Subcutaneous abdominal adipose tissue (tissue), 5 donors: ENCODE measurements at regions not wholly inside any gene's neighbourhood (a gene's known extent, or its start where the extent isn't known, plus 50 kb on each side); places are given as distances from the start of the nearest gene placed in this dataset.
"Not testable (repeated sequence)": the region's sequence is repeated elsewhere in the genome, so short reads cannot be mapped to it uniquely, and the experiment has no call there.

Experiments used
- H3K27ac ChIP-seq: one replicate; pipeline ENCODE4 v1.7.0; 2013; ENCODE audit warnings: low read depth, mild to moderate bottlenecking, inconsistent platforms, low read length, moderate library complexity
- H3K27me3 ChIP-seq, 5 donors: one replicate each; pipeline ENCODE4 v1.7.0; 2013; ENCODE audit warnings: low read length in 5 of 5, inconsistent platforms in 1 of 5; ENCODE audit not compliant: control insufficient read depth in 5 of 5, insufficient read depth in 4 of 5
- H3K36me3 ChIP-seq, 5 donors: one replicate each; pipeline ENCODE4 v1.7.0; 2013; ENCODE audit warnings: low read length in 5 of 5; ENCODE audit not compliant: control insufficient read depth in 5 of 5, insufficient read depth in 5 of 5
- H3K4me1 ChIP-seq, 5 donors: one replicate each; pipeline ENCODE4 v1.7.0; 2013; ENCODE audit warnings: low read length in 5 of 5, mild to moderate bottlenecking in 3 of 5, moderate library complexity in 1 of 5; ENCODE audit not compliant: control insufficient read depth in 5 of 5, insufficient read depth in 5 of 5
- H3K4me3 ChIP-seq, 5 donors: one replicate each; pipeline ENCODE4 v1.7.0; 2013; ENCODE audit warnings: low read length in 5 of 5, low read depth in 1 of 5
- H3K9ac ChIP-seq, 5 donors: one replicate each; pipeline ENCODE4 v1.7.0; 2013; ENCODE audit warnings: low read length in 5 of 5, mild to moderate bottlenecking in 4 of 5, moderate library complexity in 3 of 5
- H3K9me3 ChIP-seq, 5 donors: one replicate each; pipeline ENCODE4 v1.7.0; 2013; ENCODE audit warnings: low read length in 5 of 5; ENCODE audit not compliant: control insufficient read depth in 5 of 5
- donor health status: healthy.
- donor health status: healthy.
- donor health status: healthy.
- donor health status: healthy.
- donor health status: healthy.

DNA sequence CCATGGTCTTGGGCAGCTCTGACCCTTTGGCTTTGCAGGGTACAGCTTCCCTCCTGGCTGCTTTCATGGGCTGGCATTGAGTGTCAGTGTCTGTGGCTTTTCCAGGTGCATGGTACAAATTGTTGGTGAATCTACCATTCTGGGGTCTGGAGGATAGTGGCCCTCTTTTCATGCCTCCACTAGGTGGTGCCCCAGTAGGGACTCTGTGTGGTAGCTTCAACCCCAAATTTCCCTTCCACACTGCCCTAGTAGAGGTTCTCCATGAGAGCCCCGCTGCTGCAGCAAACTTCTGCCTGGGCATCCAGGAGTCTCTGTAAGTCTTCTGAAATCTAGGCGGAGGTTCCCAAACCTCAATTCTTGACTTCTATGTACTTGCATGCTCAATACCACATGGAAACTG, 494.5 kb upstream of the LRRC7 start:
- Histone ChIP-seq H3K36me3 (no peaks in the 10 kb centered on the region), H3K4me1 (no peaks in the 10 kb centered on the region), H3K27me3 (no peaks in the 10 kb centered on the region), H3K27ac (no peak overlapping the region), H3K4me3 (no peak overlapping the region), H3K9ac (no peak overlapping the region), H3K9me3 (peaks cover 0 to 7% (median 0%) of the 10 kb centered on the region in 5 donors)

DNA sequence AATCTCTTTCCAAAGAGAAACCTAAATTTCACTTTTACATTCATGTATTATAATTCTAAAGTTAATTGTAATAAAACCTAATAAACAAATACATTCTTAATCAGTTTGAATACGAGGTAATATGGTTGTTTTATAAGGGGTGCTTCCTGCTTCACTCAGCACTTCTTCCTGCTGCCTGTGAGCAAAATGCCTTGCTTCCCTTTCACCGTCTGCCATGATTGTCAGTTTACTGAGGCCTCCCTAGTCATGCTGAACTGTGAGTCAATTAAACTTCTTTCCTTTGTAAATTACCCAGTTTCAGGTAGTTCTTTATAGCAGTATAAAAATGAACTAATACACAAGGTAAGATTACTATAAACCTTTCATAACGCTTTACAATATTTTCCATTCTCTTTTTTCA, 491.1 kb upstream of the LRRC7 start:
- Histone ChIP-seq H3K36me3 (no peaks in the 10 kb centered on the region), H3K4me3 (no peak overlapping the region), H3K9ac (no peak overlapping the region), H3K4me1 (peaks cover 0 to 6% (median 2%) of the 10 kb centered on the region in 5 donors), H3K9me3 (peaks cover 0 to 2% (median 0%) of the 10 kb centered on the region in 5 donors), H3K27me3 (no peaks in the 10 kb centered on the region), H3K27ac (no peak overlapping the region)

DNA sequence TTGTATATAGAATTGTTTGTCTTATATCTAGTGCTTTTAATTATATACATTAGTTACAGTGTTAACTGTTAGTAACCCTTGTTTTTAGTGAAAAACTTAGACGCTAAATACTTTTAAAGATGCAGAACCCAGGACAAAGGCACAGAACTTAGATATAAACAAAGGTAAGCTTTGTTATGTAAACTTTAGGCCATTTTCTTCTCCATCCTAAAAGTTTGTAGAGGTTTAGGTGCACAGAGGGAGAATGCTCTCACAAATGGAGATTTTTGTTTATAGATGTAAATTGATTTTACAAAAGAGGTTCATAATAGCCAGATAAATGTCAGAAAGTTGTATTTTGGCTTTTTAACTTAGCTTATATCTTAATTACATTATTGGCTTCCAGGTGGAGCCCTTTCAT, 490.5 kb upstream of the LRRC7 start:
- no peak overlapping the region for H3K27ac ChIP-seq
- no peak overlapping the region for H3K4me3 ChIP-seq
- H3K9me3 ChIP-seq: no peaks in the 10 kb centered on the region
- no peaks in the 10 kb centered on the region for H3K36me3 ChIP-seq
- no peak overlapping the region for H3K9ac ChIP-seq
- H3K4me1 ChIP-seq: peaks cover 0 to 12% (median 4%) of the 10 kb centered on the region in 5 donors
- H3K27me3 ChIP-seq: no peaks in the 10 kb centered on the region

DNA sequence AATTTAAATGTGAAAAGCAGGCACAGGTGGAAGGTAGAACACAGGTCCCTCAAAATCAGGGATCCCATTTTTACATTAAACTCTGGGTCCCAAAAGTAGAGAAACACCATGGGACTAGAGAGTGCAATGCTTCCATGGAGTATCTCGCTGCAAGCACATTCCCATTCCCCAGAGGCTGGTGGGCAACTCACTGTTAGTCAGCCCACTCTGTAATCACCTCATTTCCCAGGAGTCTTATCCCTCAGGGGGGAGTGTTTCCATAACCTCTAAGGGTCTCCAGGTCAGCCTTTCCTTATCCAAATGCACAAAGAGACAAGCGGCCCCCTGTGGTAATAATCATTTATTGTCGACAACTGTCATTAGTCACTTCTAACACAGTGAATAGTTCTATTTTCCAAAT, 490.1 kb upstream of the LRRC7 start:
- H3K27me3 ChIP-seq: no peaks in the 10 kb centered on the region
- no peak overlapping the region for H3K4me3 ChIP-seq
- H3K9ac ChIP-seq: no peak overlapping the region
- no peak overlapping the region for H3K27ac ChIP-seq
- peaks cover 0 to 16% (median 4%) of the 10 kb centered on the region in 5 donors for H3K4me1 ChIP-seq
- H3K9me3 ChIP-seq: no peaks in the 10 kb centered on the region
- H3K36me3 ChIP-seq: no peaks in the 10 kb centered on the region

DNA sequence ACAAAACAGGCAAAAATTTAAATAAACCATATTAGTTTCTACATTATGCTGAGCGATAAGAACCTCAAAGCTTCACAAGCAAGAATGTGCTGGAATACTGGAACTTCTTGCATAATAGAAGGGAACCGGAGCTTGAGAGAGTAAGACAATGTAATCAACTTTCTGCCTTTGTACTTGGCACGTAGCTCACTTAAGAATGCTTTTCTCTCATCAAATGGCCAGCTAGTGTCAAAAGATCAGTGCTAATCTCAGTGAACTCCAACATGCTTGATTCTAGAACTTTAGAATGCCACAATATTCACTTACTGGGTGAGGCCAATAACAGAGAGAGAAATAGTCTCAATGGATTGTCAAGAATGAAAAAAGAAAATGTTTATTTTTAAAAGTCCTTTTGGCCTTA, 486.1 kb upstream of the LRRC7 start:
- no peak overlapping the region for H3K27ac ChIP-seq

DNA sequence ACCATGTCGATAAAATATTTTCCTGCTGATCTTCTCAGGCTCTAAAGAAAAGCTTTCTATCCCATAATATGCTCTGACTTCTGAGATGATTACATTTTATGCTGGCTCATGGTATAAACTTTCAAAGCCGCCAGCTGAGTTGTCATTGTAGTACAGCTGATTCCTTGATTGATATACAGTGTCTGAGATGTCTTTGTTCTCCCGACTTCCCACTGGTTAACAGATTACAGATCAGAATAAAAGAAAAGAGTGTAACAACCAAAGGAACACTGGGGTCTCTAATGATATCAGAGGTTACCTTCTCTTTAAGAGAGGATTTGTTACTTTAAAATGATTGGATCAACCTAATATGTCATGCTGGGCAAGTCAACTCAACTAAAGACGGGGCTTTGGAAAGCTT, 485.4 kb upstream of the LRRC7 start:
- Histone ChIP-seq H3K9me3 (no peaks in the 10 kb centered on the region), H3K36me3 (no peaks in the 10 kb centered on the region), H3K4me1 (peaks cover 0 to 18% (median 4%) of the 10 kb centered on the region in 5 donors), H3K9ac (no peak overlapping the region), H3K27ac (no peak overlapping the region), H3K4me3 (no peak overlapping the region), H3K27me3 (no peaks in the 10 kb centered on the region)

More for the DNA sequence above, 486.1 kb upstream of the LRRC7 start:
- Histone ChIP-seq H3K36me3 (no peaks in the 10 kb centered on the region), H3K9me3 (no peaks in the 10 kb centered on the region), H3K9ac (no peak overlapping the region), H3K4me1 (peaks cover 0 to 18% (median 4%) of the 10 kb centered on the region in 5 donors), H3K27me3 (no peaks in the 10 kb centered on the region), H3K4me3 (no peak overlapping the region)

DNA sequence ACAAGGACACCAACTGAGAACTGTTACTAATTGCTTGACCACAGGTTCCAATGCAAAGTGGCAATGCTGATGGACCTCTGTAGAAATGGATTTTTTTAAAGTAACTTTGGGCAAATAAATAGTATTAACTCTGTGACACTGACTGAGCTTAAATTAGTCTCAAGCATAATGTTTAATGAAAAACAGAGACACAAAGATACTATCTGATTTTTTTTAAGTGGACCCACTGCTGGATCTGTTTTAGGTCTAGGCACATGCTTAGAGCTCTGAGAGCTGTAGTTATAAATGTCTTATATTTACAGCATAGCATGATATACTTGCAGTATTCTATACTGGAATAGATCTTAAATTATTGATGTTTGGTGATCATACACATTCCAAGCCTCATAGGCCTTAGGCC, 481.6 kb upstream of the LRRC7 start:
- Histone ChIP-seq H3K4me3 (no peak overlapping the region), H3K36me3 (no peaks in the 10 kb centered on the region), H3K4me1 (peaks cover 0 to 17% (median 4%) of the 10 kb centered on the region in 5 donors), H3K27ac (no peak overlapping the region), H3K9me3 (peaks cover 0 to 9% (median 3%) of the 10 kb centered on the region in 5 donors), H3K27me3 (no peaks in the 10 kb centered on the region), H3K9ac (no peak overlapping the region)

DNA sequence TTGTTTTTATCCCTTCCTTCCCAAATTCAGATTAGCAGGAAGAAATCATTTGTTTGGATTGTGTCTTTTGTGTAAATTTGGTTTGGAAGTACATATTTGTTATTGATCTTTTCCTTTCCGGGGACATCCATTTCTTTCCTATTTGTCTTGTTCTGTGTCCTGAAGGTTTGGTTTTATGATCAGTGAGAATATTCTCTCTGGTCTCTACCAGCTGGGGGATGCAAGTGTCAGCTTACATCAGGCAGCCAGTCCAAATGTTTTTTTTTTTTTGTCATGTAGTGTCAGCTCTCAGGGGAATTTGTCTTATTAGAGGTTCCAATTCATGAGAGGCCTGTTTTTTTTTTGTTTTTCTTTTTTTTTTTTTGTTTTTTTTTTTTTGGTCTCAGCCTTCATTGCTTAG, 479.2 kb upstream of the LRRC7 start:
- Histone ChIP-seq H3K4me1 (no peaks in the 10 kb centered on the region), H3K27ac (no peak overlapping the region), H3K36me3 (no peaks in the 10 kb centered on the region), H3K27me3 (no peaks in the 10 kb centered on the region), H3K9ac (no peak overlapping the region), H3K9me3 (peaks cover 0 to 12% (median 3%) of the 10 kb centered on the region in 5 donors), H3K4me3 (no peak overlapping the region)

DNA sequence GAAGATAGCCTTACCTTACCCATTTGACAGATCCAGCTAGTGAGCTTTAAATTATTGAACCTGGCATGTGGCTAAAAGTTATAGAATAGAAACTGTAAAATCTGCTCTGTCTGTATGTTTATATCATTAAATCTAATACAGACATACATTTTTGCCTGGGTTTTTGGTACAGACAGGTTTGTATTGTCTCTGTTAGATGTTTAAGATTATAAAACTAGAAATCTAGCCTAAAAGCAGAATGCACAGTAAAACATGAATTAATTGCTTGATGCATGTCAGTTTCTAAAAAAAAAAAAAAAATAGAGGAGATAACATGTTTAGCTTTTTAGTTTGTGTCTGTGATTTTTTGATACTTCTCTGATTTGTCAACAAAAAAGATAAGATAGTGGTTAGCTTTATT, 477.6 kb upstream of the LRRC7 start:
- H3K4me1 ChIP-seq: no peaks in the 10 kb centered on the region
- no peak overlapping the region for H3K9ac ChIP-seq
- no peaks in the 10 kb centered on the region for H3K27me3 ChIP-seq
- no peak overlapping the region for H3K27ac ChIP-seq
- H3K36me3 ChIP-seq: no peaks in the 10 kb centered on the region
- H3K9me3 ChIP-seq: peaks cover 0 to 12% (median 3%) of the 10 kb centered on the region in 5 donors
- no peak overlapping the region for H3K4me3 ChIP-seq

DNA sequence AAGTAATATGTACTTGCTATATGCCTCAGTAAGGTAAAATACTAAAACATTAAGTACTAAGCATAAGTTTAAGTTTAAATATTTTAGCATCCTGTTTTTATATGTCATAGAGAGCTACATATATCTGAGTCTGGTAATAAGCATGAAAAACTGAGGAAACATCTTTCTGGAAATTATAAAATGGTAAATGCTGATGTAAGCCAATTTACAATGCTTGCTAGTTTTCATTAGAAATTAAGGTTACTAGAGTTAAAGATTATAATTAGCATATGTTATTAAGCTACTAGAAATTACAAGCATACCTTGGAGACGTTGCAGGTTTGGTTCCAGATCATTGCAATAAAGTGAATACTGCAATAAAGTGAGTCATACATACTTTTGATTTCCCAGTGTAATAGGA, 477.0 kb upstream of the LRRC7 start:
- no peak overlapping the region for H3K4me3 ChIP-seq
- H3K27ac ChIP-seq: no peak overlapping the region
- H3K9ac ChIP-seq: no peak overlapping the region
- H3K36me3 ChIP-seq: no peaks in the 10 kb centered on the region
- no peaks in the 10 kb centered on the region for H3K27me3 ChIP-seq
- peaks cover 0 to 12% (median 3%) of the 10 kb centered on the region in 5 donors for H3K9me3 ChIP-seq
- H3K4me1 ChIP-seq: no peaks in the 10 kb centered on the region

DNA sequence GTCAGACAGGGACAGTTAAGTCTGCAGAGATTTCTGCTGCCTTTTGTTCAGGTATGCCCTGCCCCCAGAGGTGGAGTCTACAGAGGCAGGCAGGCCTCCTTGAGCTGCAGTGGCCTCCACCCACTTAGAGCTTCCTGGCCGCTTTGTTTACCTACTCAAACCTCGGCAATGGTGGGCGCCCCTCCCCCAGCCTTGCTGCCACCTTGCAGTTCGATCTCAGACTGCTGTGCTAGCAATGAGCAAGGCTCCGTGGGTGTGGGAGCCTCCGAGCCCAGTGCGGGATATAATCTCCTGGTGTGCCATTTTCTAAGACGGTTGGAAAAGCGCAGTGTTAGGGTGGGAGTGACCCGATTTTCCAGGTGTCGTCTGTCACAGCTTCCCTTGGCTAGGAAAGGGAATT, 465.7 kb upstream of the LRRC7 start:
- not testable (repeated sequence) for H3K27ac ChIP-seq, H3K9ac ChIP-seq, H3K27me3 ChIP-seq, H3K36me3 ChIP-seq, H3K4me3 ChIP-seq, H3K9me3 ChIP-seq, H3K4me1 ChIP-seq
